HT1080 (cell line): ENCODE measurements at regions not wholly inside any gene's neighbourhood (a gene's known extent, or its start where the extent isn't known, plus 50 kb on each side); places are given as distances from the start of the nearest gene placed in this dataset.
"Not testable (repeated sequence)": the region's sequence is repeated elsewhere in the genome, so short reads cannot be mapped to it uniquely, and the experiment has no call there.

ENCODE experiments used
- DNase-seq: peaks from one replicate; pipeline ENCODE4 v3.0.0-alpha.2; 2015; ENCODE audit warnings: low read depth

- DNase-seq, result no peak
These were observed 223.5 kb upstream of the TUT7 start for GRCh38 chr9:86577420-86578333.

- no peak for DNase-seq
These were observed 221.8 kb upstream of the TUT7 start for GRCh38 chr9:86575825-86576525.

GRCh38 chr9:86575137-86575536 is 220.9 kb upstream of the TUT7 start:
- DNase-seq, result no peak

GRCh38 chr9:86573886-86574285 is 219.7 kb upstream of the TUT7 start:
- DNase-seq, result no peak

- DNase-seq, result no peak
These were observed 218.7 kb upstream of the TUT7 start for GRCh38 chr9:86572904-86573303.

GRCh38 chr9:86565603-86566002 is 211.4 kb upstream of the TUT7 start:
- not testable (repeated sequence) for DNase-seq

GRCh38 chr9:86563936-86564335 is 209.7 kb upstream of the TUT7 start:
- no peak for DNase-seq

- DNase-seq, result peak; percentile 60
These were observed 209.1 kb upstream of the TUT7 start for GRCh38 chr9:86563350-86563749.

GRCh38 chr9:86562691-86563090 is 208.5 kb upstream of the TUT7 start:
- DNase-seq, result no peak

- DNase-seq, result no peak
These were observed 203.7 kb upstream of the TUT7 start for GRCh38 chr9:86557918-86558317.

GRCh38 chr9:86557063-86557766 is 203.0 kb upstream of the TUT7 start:
- DNase-seq, result peak; percentile 93

GRCh38 chr9:86555661-86556060 is 201.5 kb upstream of the TUT7 start:
- no peak for DNase-seq

GRCh38 chr9:86550401-86550800 is 196.2 kb upstream of the TUT7 start:
- no peak for DNase-seq

- no peak for DNase-seq
These were observed 195.7 kb upstream of the TUT7 start for GRCh38 chr9:86549920-86550319.

- peak; percentile 88 for DNase-seq
These were observed 195.2 kb upstream of the TUT7 start for GRCh38 chr9:86549401-86549811.

GRCh38 chr9:86548220-86548619 is 194.0 kb upstream of the TUT7 start:
- DNase-seq, result no peak

- DNase-seq, result no peak
These were observed 193.4 kb upstream of the TUT7 start for GRCh38 chr9:86547571-86547970.

- DNase-seq, result peak; percentile 65
These were observed 192.5 kb upstream of the TUT7 start for GRCh38 chr9:86546712-86547111.

- no peak for DNase-seq
These were observed 190.9 kb upstream of the TUT7 start for GRCh38 chr9:86545090-86545489.

GRCh38 chr9:86541014-86541570 is 186.9 kb upstream of the TUT7 start:
- DNase-seq, result no peak

GRCh38 chr9:86535406-86535915 is 181.3 kb upstream of the TUT7 start:
- no peak for DNase-seq
